Panc1 (cell line): ENCODE measurements at regions not wholly inside any gene's neighbourhood (a gene's known extent, or its start where the extent isn't known, plus 50 kb on each side); places are given as distances from the start of the nearest gene placed in this dataset.

Experiments used
- ATAC-seq: fragments of 200-7000 bp; cut with Tn5 transposase; 2 replicates; pipeline ENCODE4 v1.9.1; 2020; ENCODE audit warnings: mild to moderate bottlenecking, moderate library complexity
- BruUV-seq: library from RNA; stranded (reverse); fragments of 400-500 nt; replicated peaks from 2 replicates; lab custom pipeline; 2021; lab: Mats Ljungman, UMichigan
- CTCF ChIA-PET: fragments of 300-600 bp; sonication (Branson Sonifier 250); formaldehyde crosslinking; loops from one replicate; lab custom pipeline; 2022; ENCODE audit warnings: antibody characterized with exemption; lab: Charles Lee
- POLR2A ChIA-PET: fragments of 300-600 bp; sonication (Branson Sonifier 250); formaldehyde crosslinking; loops from one replicate; lab custom pipeline; 2022; ENCODE audit warnings: antibody characterized with exemption; lab: Charles Lee
- DNase-seq: peaks from one replicate; pipeline ENCODE4 v3.0.0-alpha.2; 2010; ENCODE audit warnings: low read depth, low spot score
- H3K27ac ChIP-seq: 2 replicates; pipeline ENCODE4 v1.5.1; 2011; ENCODE audit warnings: mild to moderate bottlenecking, low read length, inconsistent platforms
- H3K27me3 ChIP-seq: fragments of 200-500 bp; sonication (Bioruptor generic); 2 replicates; pipeline ENCODE4 v1.6.0; 2014; ENCODE audit warnings: low read length, inconsistent platforms; ENCODE audit not compliant: control insufficient read depth, insufficient read depth
- H3K36me3 ChIP-seq: fragments of 200-500 bp; sonication (Bioruptor generic); 2 replicates; pipeline ENCODE4 v1.5.1; 2014; ENCODE audit warnings: inconsistent platforms, mild to moderate bottlenecking, low read length, moderate library complexity; ENCODE audit not compliant: control insufficient read depth, insufficient read depth
- H3K4me1 ChIP-seq: 2 replicates; pipeline ENCODE4 v1.5.1; 2011; ENCODE audit warnings: inconsistent platforms, mild to moderate bottlenecking, low read length, moderate library complexity; ENCODE audit not compliant: control insufficient read depth, insufficient read depth
- H3K4me3 ChIP-seq, 2 experiments: 2 replicates each; pipeline ENCODE4 v1.5.1; 2011 to 2012; ENCODE audit warnings: low read depth in 2 of 2, low read length in 2 of 2, mild to moderate bottlenecking in 2 of 2, inconsistent platforms in 1 of 2, moderate library complexity in 1 of 2
- H3K9me3 ChIP-seq: fragments of 200-500 bp; sonication (Bioruptor generic); 2 replicates; pipeline ENCODE4 v1.5.1; 2014; ENCODE audit warnings: low read depth, mild to moderate bottlenecking, inconsistent platforms, low read length, moderate library complexity; ENCODE audit not compliant: control insufficient read depth, insufficient read depth
- CTCF ChIP-seq: fragments of 450-650 bp; IDR thresholded peaks from 2 replicates; pipeline ENCODE4 v1.5.1; 2017; ENCODE audit warnings: mild to moderate bottlenecking
- POLR2AphosphoS5 ChIP-seq: IDR thresholded peaks from 2 replicates; pipeline ENCODE4 v1.6.1; 2012; ENCODE audit warnings: mild to moderate bottlenecking, low read depth, low read length, moderate library complexity
- REST ChIP-seq, 2 experiments: IDR thresholded peaks; 2 replicates each; pipeline ENCODE4 v1.6.1; 2011 to 2012; ENCODE audit warnings: low read depth in 2 of 2, control low read depth in 1 of 2, low read length in 1 of 2, mild to moderate bottlenecking in 1 of 2, moderate library complexity in 1 of 2; ENCODE audit not compliant: insufficient read depth in 1 of 2
- SIN3A ChIP-seq: IDR thresholded peaks from 2 replicates; pipeline ENCODE4 v1.6.1; 2012; ENCODE audit warnings: low read depth, mild to moderate bottlenecking, low read length, moderate library complexity, borderline replicate concordance; ENCODE audit not compliant: insufficient read depth
- TCF7L2 ChIP-seq: IDR thresholded peaks from 2 replicates; pipeline ENCODE4 v1.6.1; 2011; ENCODE audit warnings: mild to moderate bottlenecking, low read depth, low read length, inconsistent platforms
- in situ Hi-C: cut with HindIII; loops from 2 replicates; pipeline ENCODE4 v1.10.0; 2016; ENCODE audit warnings: low sequenced_read_pairs, low pct_unique_long_range_greater_than_20kb
- intact Hi-C: fragments of 100-400 bp; cut with micrococcal nuclease; formaldehyde crosslinking; loops from one replicate; pipeline ENCODE4 v1.10.0; 2022; ENCODE audit not compliant: unreplicated experiment

GRCh38 chr10:33542752-33543505 is 208.5 kb upstream of the NRP1 start:
- H3K9me3 ChIP-seq = no peaks in the 10 kb centered on the region
- no TSS peak for BruUV-seq
- ChIA-PET CTCF (no interaction called here), POLR2A (no interaction called here)
- H3K27ac ChIP-seq = no peak overlapping the region
- in situ Hi-C loops = no loop called here
- ATAC-seq (no peak), DNase-seq (no peak)
- no peak overlapping the region for H3K4me3 ChIP-seq
- no peak for TF ChIP-seq CTCF
- no peak for TF ChIP-seq SIN3A
- no peak for TF ChIP-seq TCF7L2
- TF ChIP-seq POLR2AphosphoS5 = no peak
- TF ChIP-seq REST (IDR thresholded peaks at IDR 0.05; ENCODE audit: insufficient read depth in 1 of 2, low read depth in 2 of 2, low read length in 1 of 2) = no peak
- intact Hi-C loops = no loop called here
- H3K4me1 ChIP-seq = no peaks in the 10 kb centered on the region
- H3K27me3 ChIP-seq = no peaks in the 10 kb centered on the region
- no peaks in the 10 kb centered on the region for H3K36me3 ChIP-seq

GRCh38 chr10:33539116-33539515 is 204.6 kb upstream of the NRP1 start:
- intact Hi-C loops = no loop called here
- TF ChIP-seq TCF7L2 = no peak
- TF ChIP-seq POLR2AphosphoS5 = no peak
- no peak for TF ChIP-seq CTCF
- no peak for TF ChIP-seq REST (IDR thresholded peaks at IDR 0.05; ENCODE audit: insufficient read depth in 1 of 2, low read depth in 2 of 2, low read length in 1 of 2)
- no peak for TF ChIP-seq SIN3A
- Histone ChIP-seq H3K4me3 (no peak overlapping the region), H3K36me3 (no peaks in the 10 kb centered on the region), H3K9me3 (no peaks in the 10 kb centered on the region), H3K27ac (no peak overlapping the region), H3K27me3 (no peaks in the 10 kb centered on the region), H3K4me1 (no peaks in the 10 kb centered on the region)
- POLR2A ChIA-PET = no interaction called here
- CTCF ChIA-PET = no interaction called here
- ATAC-seq = no peak
- no TSS peak for BruUV-seq
- in situ Hi-C loops = no loop called here
- no peak for DNase-seq
